Trophoblast cell (in vitro differentiated cells and primary cell): ENCODE measurements at regions not wholly inside any gene's neighbourhood (a gene's known extent, or its start where the extent isn't known, plus 50 kb on each side); places are given as distances from the start of the nearest gene placed in this dataset.

Source experiments
- DNase-seq, 2 donors: peaks; one replicate each; pipeline ENCODE4 v3.0.0-alpha.2; 2016
- H2AFZ ChIP-seq: 2 replicates; pipeline ENCODE4 v1.6.1; 2013; ENCODE audit warnings: low read length, moderate library complexity, mild to moderate bottlenecking; ENCODE audit not compliant: insufficient read depth, poor library complexity
- H2AK5ac ChIP-seq: 2 replicates; pipeline ENCODE4 v1.6.1; 2013; ENCODE audit warnings: mild to moderate bottlenecking, low read length
- H2BK120ac ChIP-seq: 2 replicates; pipeline ENCODE4 v1.6.1; 2013; ENCODE audit warnings: low read length, mild to moderate bottlenecking, moderate library complexity; ENCODE audit not compliant: insufficient read depth, poor library complexity
- H2BK12ac ChIP-seq: 2 replicates; pipeline ENCODE4 v1.6.1; 2013; ENCODE audit warnings: mild to moderate bottlenecking, low read length, moderate library complexity
- H2BK5ac ChIP-seq: 2 replicates; pipeline ENCODE4 v1.6.1; 2013; ENCODE audit warnings: low read length, low read depth, moderate library complexity, mild to moderate bottlenecking; ENCODE audit not compliant: poor library complexity
- H3K14ac ChIP-seq: 2 replicates; pipeline ENCODE4 v1.6.1; 2013; ENCODE audit warnings: mild to moderate bottlenecking, low read length
- H3K18ac ChIP-seq: 2 replicates; pipeline ENCODE4 v1.6.1; 2013; ENCODE audit warnings: mild to moderate bottlenecking, low read length
- H3K23ac ChIP-seq: 2 replicates; pipeline ENCODE4 v1.6.1; 2013; ENCODE audit warnings: low read length
- H3K27ac ChIP-seq: 2 replicates; pipeline ENCODE4 v1.5.1; 2013; ENCODE audit warnings: low read depth, mild to moderate bottlenecking, inconsistent platforms, low read length, moderate library complexity
- H3K27me3 ChIP-seq: 2 replicates; pipeline ENCODE4 v1.6.1; 2013; ENCODE audit warnings: inconsistent platforms, mild to moderate bottlenecking, low read length, moderate library complexity; ENCODE audit not compliant: insufficient read depth
- H3K36me3 ChIP-seq, 2 experiments: 1 replicate in 1 of 2; 2 replicates in 1 of 2; pipeline ENCODE4 v1.6.1; 2013; ENCODE audit warnings: low read length in 2 of 2, mild to moderate bottlenecking in 2 of 2, moderate library complexity in 1 of 2; ENCODE audit not compliant: insufficient read depth in 2 of 2, control insufficient read depth in 1 of 2
- H3K4ac ChIP-seq: 2 replicates; pipeline ENCODE4 v1.6.1; 2013; ENCODE audit warnings: low read depth, mild to moderate bottlenecking, low read length, moderate library complexity
- H3K4me1 ChIP-seq, 2 experiments: 1 replicate in 1 of 2; 2 replicates in 1 of 2; pipeline ENCODE4 v1.6.1; 2013; ENCODE audit warnings: low read length in 2 of 2, mild to moderate bottlenecking in 2 of 2, moderate library complexity in 1 of 2; ENCODE audit not compliant: insufficient read depth in 2 of 2, control insufficient read depth in 1 of 2
- H3K4me2 ChIP-seq: 2 replicates; pipeline ENCODE4 v1.6.1; 2013; ENCODE audit warnings: inconsistent platforms, mild to moderate bottlenecking, low read length, moderate library complexity
- H3K4me3 ChIP-seq: 2 replicates; pipeline ENCODE4 v1.5.1; 2013; ENCODE audit warnings: mild to moderate bottlenecking, low read depth, low read length, inconsistent platforms
- H3K79me1 ChIP-seq: one replicate; pipeline ENCODE4 v1.6.1; 2013; ENCODE audit warnings: low read length
- H3K79me2 ChIP-seq: 2 replicates; pipeline ENCODE4 v1.6.1; 2013; ENCODE audit warnings: low read length, mild to moderate bottlenecking; ENCODE audit not compliant: control insufficient read depth, insufficient read depth, poor library complexity
- H3K9ac ChIP-seq: 2 replicates; pipeline ENCODE4 v1.6.1; 2013; ENCODE audit warnings: mild to moderate bottlenecking, low read length
- H3K9me3 ChIP-seq: 2 replicates; pipeline ENCODE4 v1.6.1; 2013; ENCODE audit warnings: low read depth, mild to moderate bottlenecking, control low read depth, inconsistent platforms, low read length; ENCODE audit not compliant: insufficient read depth
- H4K12ac ChIP-seq: 2 replicates; pipeline ENCODE4 v1.6.1; 2013; ENCODE audit warnings: low read depth, mild to moderate bottlenecking, low read length, moderate library complexity
- H4K8ac ChIP-seq: 2 replicates; pipeline ENCODE4 v1.6.1; 2013; ENCODE audit warnings: low read depth, mild to moderate bottlenecking, low read length, moderate library complexity
- H4K91ac ChIP-seq: one replicate; pipeline ENCODE4 v1.6.1; 2013; ENCODE audit warnings: low read depth, mild to moderate bottlenecking, low read length, moderate library complexity
- WGBS: extraction: QIAGEN DNeasy Blood & Tissue Kit; methylation state at CpG from one replicate; pipeline ENCODE4 v1.1.7; 2013; ENCODE audit warnings: missing lambda C conversion rate; ENCODE audit not compliant: insufficient read length, insufficient coverage; ENCODE audit errors: extremely low coverage; 5-methylcytosine and 5-hydroxymethylcytosine counted together

- Histone ChIP-seq H3K27me3 (peaks cover 2% of the 10 kb centered on the region), H3K79me2 (no peaks in the 10 kb centered on the region), H3K4me2 (no peak overlapping the region), H2AFZ (no peak overlapping the region), H3K4me3 (no peak overlapping the region), H4K12ac (no peak overlapping the region), H3K18ac (no peak overlapping the region), H2BK12ac (no peak overlapping the region), H3K4me1 (no peaks in the 10 kb centered on the region), H2BK5ac (no peak overlapping the region), H2BK120ac (no peak overlapping the region), H3K27ac (no peak overlapping the region), H3K4ac (no peak overlapping the region), H2AK5ac (no peak overlapping the region), H3K9ac (no peak overlapping the region), H3K36me3 (no peaks in the 10 kb centered on the region), H4K91ac (no peak overlapping the region), H4K8ac (no peak overlapping the region), H3K9me3 (peaks cover 2% of the 10 kb centered on the region), H3K23ac (no peak overlapping the region), H3K79me1 (no peaks in the 10 kb centered on the region), H3K14ac (no peak overlapping the region)
- DNase-seq: no peak
- WGBS: no CpG with 5 or more reads among the region's 7 CpGs
These were observed 165.5 kb downstream of the PTPN11 start for GRCh38 chr12:112584266-112584722.

GRCh38 chr12:112586148-112586783 lies 167.5 kb downstream of the PTPN11 start:
- no peak for DNase-seq
- Histone ChIP-seq H4K91ac (no peak overlapping the region), H3K18ac (no peak overlapping the region), H3K14ac (no peak overlapping the region), H3K27me3 (peaks cover 2% of the 10 kb centered on the region), H4K12ac (no peak overlapping the region), H2AK5ac (no peak overlapping the region), H2BK12ac (no peak overlapping the region), H3K9me3 (peaks cover 2% of the 10 kb centered on the region), H3K4me3 (no peak overlapping the region), H2BK120ac (no peak overlapping the region), H3K36me3 (no peaks in the 10 kb centered on the region), H4K8ac (no peak overlapping the region), H2BK5ac (no peak overlapping the region), H3K4me2 (no peak overlapping the region), H3K23ac (no peak overlapping the region), H3K79me1 (no peaks in the 10 kb centered on the region), H3K27ac (no peak overlapping the region), H3K79me2 (no peaks in the 10 kb centered on the region), H3K4ac (no peak overlapping the region), H3K4me1 (no peaks in the 10 kb centered on the region), H2AFZ (no peak overlapping the region), H3K9ac (no peak overlapping the region)
- WGBS: no CpG with 5 or more reads among the region's 5 CpGs

- Histone ChIP-seq H3K79me1 (no peaks in the 10 kb centered on the region), H3K4me3 (no peak overlapping the region), H4K91ac (no peak overlapping the region), H4K8ac (no peak overlapping the region), H2BK5ac (no peak overlapping the region), H4K12ac (no peak overlapping the region), H3K4me1 (no peaks in the 10 kb centered on the region), H2BK12ac (no peak overlapping the region), H3K9me3 (peaks cover 2% of the 10 kb centered on the region), H3K27me3 (peaks cover 2% of the 10 kb centered on the region), H3K27ac (no peak overlapping the region), H3K23ac (no peak overlapping the region), H3K18ac (no peak overlapping the region), H2AK5ac (no peak overlapping the region), H2AFZ (no peak overlapping the region), H3K36me3 (no peaks in the 10 kb centered on the region), H3K79me2 (no peaks in the 10 kb centered on the region), H3K4me2 (no peak overlapping the region), H3K14ac (no peak overlapping the region), H2BK120ac (no peak overlapping the region), H3K9ac (no peak overlapping the region), H3K4ac (no peak overlapping the region)
- no peak for DNase-seq
- no CpG with 5 or more reads among the region's 1 CpG for WGBS
These were observed 170.5 kb downstream of the PTPN11 start for GRCh38 chr12:112589275-112589674.

- Histone ChIP-seq H2BK5ac (no peak overlapping the region), H2BK12ac (no peak overlapping the region), H3K79me2 (no peaks in the 10 kb centered on the region), H2AK5ac (no peak overlapping the region), H2AFZ (no peak overlapping the region), H3K9ac (no peak overlapping the region), H4K91ac (no peak overlapping the region), H3K23ac (no peak overlapping the region), H3K18ac (no peak overlapping the region), H3K27ac (no peak overlapping the region), H3K9me3 (no peaks in the 10 kb centered on the region), H3K4me1 (no peaks in the 10 kb centered on the region), H3K14ac (no peak overlapping the region), H2BK120ac (no peak overlapping the region), H3K79me1 (no peaks in the 10 kb centered on the region), H3K4me2 (no peak overlapping the region), H3K4me3 (no peak overlapping the region), H4K8ac (no peak overlapping the region), H3K36me3 (no peaks in the 10 kb centered on the region), H3K27me3 (peaks cover 5% of the 10 kb centered on the region), H3K4ac (no peak overlapping the region), H4K12ac (no peak overlapping the region)
- no peak for DNase-seq
- no CpG with 5 or more reads among the region's 3 CpGs for WGBS
These were observed 171.5 kb downstream of the PTPN11 start for GRCh38 chr12:112590281-112590680.
